Fibroblast of mammary gland (primary cell): ENCODE measurements at regions not wholly inside any gene's neighbourhood (a gene's known extent, or its start where the extent isn't known, plus 50 kb on each side); places are given as distances from the start of the nearest gene placed in this dataset.

Source experiments
- DNase-seq: peaks from one replicate; pipeline ENCODE4 v3.0.0-alpha.2; 2010; ENCODE audit warnings: low read depth
- H3K4me3 ChIP-seq: 2 replicates; pipeline ENCODE4 v1.5.1; 2011; ENCODE audit warnings: low read depth, mild to moderate bottlenecking, low read length, moderate library complexity; ENCODE audit not compliant: control insufficient read depth
- CTCF ChIP-seq: conservative IDR thresholded peaks from 2 replicates; pipeline ENCODE4 v1.5.1; 2011; ENCODE audit warnings: low read depth, low read length, inconsistent platforms; ENCODE audit not compliant: control insufficient read depth, insufficient read depth

DNA sequence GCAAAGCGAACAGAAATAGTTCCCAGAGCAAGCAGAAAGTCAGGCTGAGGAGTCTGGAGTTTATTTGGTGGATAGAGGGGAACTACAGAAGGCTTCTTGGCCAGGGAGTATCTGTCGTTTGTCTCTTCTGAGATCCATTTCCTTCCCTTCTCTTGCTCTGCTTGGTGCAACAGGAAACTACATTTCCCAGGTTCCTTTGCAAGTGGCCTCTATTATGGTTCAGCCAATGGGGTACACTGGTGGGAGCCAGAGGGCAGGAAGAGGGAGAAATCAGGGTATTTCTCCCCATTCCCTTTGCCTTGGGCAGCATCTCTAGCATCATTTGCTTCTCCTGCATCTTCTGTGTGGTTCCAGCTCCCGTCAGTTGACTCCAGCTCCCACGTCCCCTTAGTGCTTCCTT is 142.1 kb downstream of the BCOR start:
- DNase-seq: no peak
- H3K4me3 ChIP-seq: no peak overlapping the region
- no peak for TF ChIP-seq CTCF

GRCh38 chrX:39956803-39957394 is 140.9 kb downstream of the BCOR start:
- no peak overlapping the region for H3K4me3 ChIP-seq
- no peak for TF ChIP-seq CTCF

DNA sequence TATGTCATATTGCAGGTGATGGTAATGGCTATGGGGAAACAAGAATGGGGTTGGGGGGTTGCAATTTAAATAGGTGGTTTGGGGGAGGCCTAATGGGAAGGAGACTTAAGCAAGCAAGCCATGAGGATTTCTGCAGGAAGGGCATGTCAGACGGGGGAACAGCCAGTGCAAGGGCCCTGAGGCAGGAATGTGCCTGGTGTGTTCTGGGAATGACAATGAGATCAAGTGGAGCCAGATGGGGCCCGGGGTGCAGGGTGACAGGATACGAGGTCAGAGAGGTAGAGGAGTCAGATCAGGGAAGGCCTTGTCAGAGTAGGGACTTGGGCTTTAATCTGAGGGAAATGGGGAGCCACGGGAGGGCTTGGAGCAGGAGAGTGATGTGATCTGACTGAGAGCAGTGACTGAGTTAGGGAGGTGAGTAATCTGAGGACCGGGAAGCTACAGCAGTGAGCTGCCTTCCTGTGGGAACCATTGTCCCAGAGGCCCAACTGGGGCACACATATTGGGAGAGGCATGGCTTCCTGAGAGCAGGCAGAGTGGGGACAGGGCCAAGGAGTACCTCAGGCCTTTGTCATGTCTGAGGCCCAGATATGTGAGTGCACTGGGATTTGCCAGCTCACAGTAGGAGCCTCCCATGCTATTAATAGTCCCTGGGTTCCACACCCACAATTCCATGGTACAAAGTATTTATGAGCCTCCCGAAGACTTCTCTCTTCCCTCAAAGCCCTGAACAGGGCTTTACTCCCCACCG is 139.8 kb downstream of the BCOR start:
- peak; percentile 29 for DNase-seq
- H3K4me3 ChIP-seq: no peak overlapping the region
- TF ChIP-seq CTCF: no peak

More at GRCh38 chrX:39956803-39957394, 140.9 kb downstream of the BCOR start:
- no peak for DNase-seq

GRCh38 chrX:39958850-39959249 is 138.9 kb downstream of the BCOR start:
- H3K4me3 ChIP-seq: no peak overlapping the region
- DNase-seq: no peak
- TF ChIP-seq CTCF: no peak

DNA sequence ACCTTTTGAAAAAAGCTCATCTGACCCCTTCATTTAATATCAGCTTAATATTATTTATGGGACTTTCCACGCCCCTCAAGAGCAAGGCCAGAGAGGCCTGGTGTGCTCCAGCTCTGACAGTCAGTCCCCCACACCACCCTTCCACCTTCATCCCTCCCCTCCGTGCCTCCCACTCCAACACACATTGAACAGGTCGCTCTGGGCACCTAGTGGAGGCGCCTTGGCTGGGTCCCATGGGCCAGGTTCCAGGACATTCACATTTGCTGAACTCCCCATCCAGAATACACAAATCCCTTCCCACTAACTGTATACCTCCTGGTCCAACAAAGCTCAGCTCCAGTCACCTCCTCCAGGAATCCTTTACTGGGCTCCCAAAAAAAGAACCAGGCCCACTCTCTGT is 137.5 kb downstream of the BCOR start:
- no peak overlapping the region for H3K4me3 ChIP-seq
- no peak for DNase-seq
- no peak for TF ChIP-seq CTCF

DNA sequence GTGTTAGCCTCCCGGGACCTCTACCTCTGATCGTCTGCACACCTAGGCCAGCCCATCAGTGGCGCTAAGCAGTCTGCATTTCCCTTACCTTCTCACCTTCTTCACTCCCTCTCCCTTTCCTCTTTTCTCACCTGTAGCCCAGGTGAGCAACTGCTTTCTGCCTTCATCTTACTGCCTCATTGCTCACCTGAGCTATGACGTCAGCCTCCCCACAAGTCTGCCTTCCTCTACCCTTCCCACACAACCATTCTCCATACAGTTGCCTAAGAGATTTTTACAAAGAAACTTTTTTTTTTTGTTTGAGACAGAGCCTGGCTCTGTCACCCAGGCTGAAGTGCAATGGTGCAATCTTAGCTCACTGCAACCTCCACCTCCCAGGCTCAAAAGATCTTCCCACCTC is 136.3 kb downstream of the BCOR start:
- no peak overlapping the region for H3K4me3 ChIP-seq
- no peak for DNase-seq
- TF ChIP-seq CTCF: no peak
